ENCODE measurements at regions not wholly inside any gene's neighbourhood (a gene's known extent, or its start where the extent isn't known, plus 50 kb on each side); places are given as distances from the start of the nearest gene placed in this dataset.
A peak's percentile ranks its signal among the peaks of the same experiment; 100 is the strongest.

GRCh38 chr2:10243926-10244270, 58.8 kb upstream of the HPCAL1 start:
- ChIA-PET POLR2A (no interaction called here), CTCF (no interaction called here)
- Histone ChIP-seq H3K27ac (ENCODE audit: low read depth, low read length) (no peak overlapping the region), H3K4me3 (ENCODE audit: low read length) (no peak overlapping the region), H3K27me3 (ENCODE audit: control insufficient read depth in 2 of 2, insufficient read depth in 2 of 2, low read length in 2 of 2) (no peaks in the 10 kb centered on the region), H3K4me1 (ENCODE audit: control insufficient read depth in 2 of 2, insufficient read depth in 2 of 2, low read length in 2 of 2) (no peaks in the 10 kb centered on the region), H3K9me3 (ENCODE audit: control insufficient read depth in 2 of 3, low read length in 3 of 3) (no peaks in the 10 kb centered on the region), H3K36me3 (ENCODE audit: control insufficient read depth in 2 of 3, insufficient read depth in 3 of 3, low read length in 3 of 3) (no peaks in the 10 kb centered on the region)
- ATAC-seq: no peak
- H3K27me3 Mint-ChIP-seq: peaks cover 0 to 4% (median 0%) of the 10 kb centered on the region in 5 donors
- no peak for DNase-seq
- peaks cover 0 to 2% (median 0%) of the 10 kb centered on the region in 7 donors for H3K4me1 Mint-ChIP-seq
- H3K27ac Mint-ChIP-seq: no peak overlapping the region
- intact Hi-C loops (cut with micrococcal nuclease): no loop called here
- peaks cover 0 to 3% (median 0%) of the 10 kb centered on the region in 11 donors for H3K9me3 Mint-ChIP-seq
- H3K4me3 Mint-ChIP-seq: peak overlapping the region in 1 of 10 donors; percentile 58
- no peaks in the 10 kb centered on the region for H3K36me3 Mint-ChIP-seq

DNA sequence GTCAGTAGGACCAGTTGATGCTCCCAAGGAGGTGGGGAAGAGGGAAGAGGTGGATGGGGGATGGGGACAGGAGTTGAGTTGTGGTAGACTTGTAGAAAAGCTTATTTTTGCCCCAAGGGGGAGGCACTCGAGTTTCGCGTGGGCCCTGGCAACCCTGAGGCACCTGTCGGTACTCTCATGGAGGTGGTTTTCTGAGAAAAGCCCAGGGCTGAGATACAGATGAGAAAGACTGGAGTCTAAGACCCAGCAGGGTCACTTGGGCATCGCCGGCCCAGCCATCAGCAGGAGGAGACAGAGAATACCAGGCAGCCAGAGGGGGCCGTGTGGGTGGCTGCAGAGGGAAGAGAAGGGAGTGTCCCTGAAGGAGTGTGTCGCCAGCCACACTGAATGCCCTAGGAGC, 57.7 kb upstream of the HPCAL1 start:
- ChIA-PET CTCF (no interaction called here), POLR2A (no interaction called here)
- H3K9me3 ChIP-seq (ENCODE audit: control insufficient read depth in 2 of 3, low read length in 3 of 3): no peaks in the 10 kb centered on the region
- DNase-seq (no peak), ATAC-seq (no peak)
- H3K36me3 ChIP-seq (ENCODE audit: control insufficient read depth in 2 of 3, insufficient read depth in 3 of 3, low read length in 3 of 3): no peaks in the 10 kb centered on the region
- Mint-ChIP-seq H3K4me1 (peaks cover 0 to 2% (median 0%) of the 10 kb centered on the region in 7 donors), H3K36me3 (peaks cover 0 to 2% (median 0%) of the 10 kb centered on the region in 5 donors), H3K4me3 (no peak overlapping the region), H3K27ac (no peak overlapping the region), H3K27me3 (peaks cover 0 to 10% (median 0%) of the 10 kb centered on the region in 5 donors), H3K9me3 (peaks cover 0 to 15% (median 4%) of the 10 kb centered on the region in 11 donors)
- intact Hi-C loops (cut with micrococcal nuclease): no loop called here
- H3K27ac ChIP-seq (ENCODE audit: low read depth, low read length): no peak overlapping the region
- H3K4me1 ChIP-seq (ENCODE audit: control insufficient read depth in 2 of 2, insufficient read depth in 2 of 2, low read length in 2 of 2): no peaks in the 10 kb centered on the region
- no peak overlapping the region for H3K4me3 ChIP-seq (ENCODE audit: low read length)
- no peaks in the 10 kb centered on the region for H3K27me3 ChIP-seq (ENCODE audit: control insufficient read depth in 2 of 2, insufficient read depth in 2 of 2, low read length in 2 of 2)

- ChIA-PET POLR2A (no interaction called here), CTCF (no interaction called here)
- Histone ChIP-seq H3K4me3 (ENCODE audit: low read length) (no peak overlapping the region), H3K27ac (ENCODE audit: low read depth, low read length) (no peak overlapping the region), H3K27me3 (ENCODE audit: control insufficient read depth in 2 of 2, insufficient read depth in 2 of 2, low read length in 2 of 2) (no peaks in the 10 kb centered on the region), H3K36me3 (ENCODE audit: control insufficient read depth in 2 of 3, insufficient read depth in 3 of 3, low read length in 3 of 3) (no peaks in the 10 kb centered on the region), H3K9me3 (ENCODE audit: control insufficient read depth in 2 of 3, low read length in 3 of 3) (peaks cover 0 to 5% (median 0%) of the 10 kb centered on the region in 3 experiments), H3K4me1 (ENCODE audit: control insufficient read depth in 2 of 2, insufficient read depth in 2 of 2, low read length in 2 of 2) (no peaks in the 10 kb centered on the region)
- Mint-ChIP-seq H3K4me3 (no peak overlapping the region), H3K4me1 (peaks cover 0 to 2% (median 0%) of the 10 kb centered on the region in 7 donors), H3K36me3 (peaks cover 0 to 9% (median 3%) of the 10 kb centered on the region in 5 donors), H3K27ac (no peak overlapping the region), H3K27me3 (peaks cover 0 to 15% (median 0%) of the 10 kb centered on the region in 5 donors), H3K9me3 (peaks cover 2 to 21% (median 10%) of the 10 kb centered on the region in 11 donors)
- no peak for DNase-seq
- ATAC-seq: no peak
- intact Hi-C loops (cut with micrococcal nuclease): no loop called here
Observed at GRCh38 chr2:10245661-10246060, 57.0 kb upstream of the HPCAL1 start.

GRCh38 chr2:10246370-10246769, 56.3 kb upstream of the HPCAL1 start:
- POLR2A ChIA-PET: no interaction called here
- no peaks in the 10 kb centered on the region for H3K36me3 ChIP-seq (ENCODE audit: control insufficient read depth in 2 of 3, insufficient read depth in 3 of 3, low read length in 3 of 3)
- no peak for DNase-seq
- peaks cover 2 to 26% (median 11%) of the 10 kb centered on the region in 11 donors for H3K9me3 Mint-ChIP-seq
- intact Hi-C loops (cut with micrococcal nuclease): no loop called here
- ATAC-seq: no peak
- peaks cover 0 to 6% (median 0%) of the 10 kb centered on the region in 3 experiments for H3K9me3 ChIP-seq (ENCODE audit: control insufficient read depth in 2 of 3, low read length in 3 of 3)
- H3K4me1 ChIP-seq (ENCODE audit: control insufficient read depth in 2 of 2, insufficient read depth in 2 of 2, low read length in 2 of 2): no peaks in the 10 kb centered on the region
- H3K27ac ChIP-seq (ENCODE audit: low read depth, low read length): no peak overlapping the region
- peaks cover 0 to 10% (median 4%) of the 10 kb centered on the region in 5 donors for H3K36me3 Mint-ChIP-seq
- H3K27ac Mint-ChIP-seq: no peak overlapping the region
- no peak overlapping the region for H3K4me3 ChIP-seq (ENCODE audit: low read length)
- H3K4me1 Mint-ChIP-seq: peaks cover 0 to 2% (median 0%) of the 10 kb centered on the region in 7 donors
- H3K4me3 Mint-ChIP-seq: no peak overlapping the region
- no peaks in the 10 kb centered on the region for H3K27me3 ChIP-seq (ENCODE audit: control insufficient read depth in 2 of 2, insufficient read depth in 2 of 2, low read length in 2 of 2)
- CTCF ChIA-PET: no interaction called here
- peaks cover 0 to 20% (median 0%) of the 10 kb centered on the region in 5 donors for H3K27me3 Mint-ChIP-seq

DNA sequence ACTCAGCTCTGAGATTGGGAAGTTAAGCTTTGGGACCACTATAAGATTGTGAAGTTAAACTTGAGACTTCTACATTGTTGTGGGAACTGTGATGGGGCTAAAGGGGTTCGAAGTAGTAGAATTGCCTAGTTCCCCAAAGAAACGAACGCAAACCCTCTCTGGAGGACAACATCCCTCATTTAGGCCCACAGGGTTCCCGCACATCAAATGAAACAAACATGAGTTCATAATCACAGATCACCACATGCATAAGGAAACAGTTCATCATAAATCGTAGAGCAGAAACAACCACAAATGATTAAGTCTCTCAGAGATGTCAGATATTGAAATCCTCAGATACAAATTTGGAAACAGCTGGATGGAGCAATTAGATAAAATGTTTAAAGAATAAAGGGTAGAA, 55.9 kb upstream of the HPCAL1 start:
- Histone ChIP-seq H3K9me3 (ENCODE audit: control insufficient read depth in 2 of 3, low read length in 3 of 3) (peaks cover 0 to 6% (median 0%) of the 10 kb centered on the region in 3 experiments), H3K4me3 (ENCODE audit: low read length) (no peak overlapping the region), H3K4me1 (ENCODE audit: control insufficient read depth in 2 of 2, insufficient read depth in 2 of 2, low read length in 2 of 2) (no peaks in the 10 kb centered on the region), H3K27ac (ENCODE audit: low read depth, low read length) (no peak overlapping the region), H3K27me3 (ENCODE audit: control insufficient read depth in 2 of 2, insufficient read depth in 2 of 2, low read length in 2 of 2) (no peaks in the 10 kb centered on the region), H3K36me3 (ENCODE audit: control insufficient read depth in 2 of 3, insufficient read depth in 3 of 3, low read length in 3 of 3) (no peaks in the 10 kb centered on the region)
- Mint-ChIP-seq H3K9me3 (peaks cover 2 to 31% (median 11%) of the 10 kb centered on the region in 11 donors), H3K4me3 (no peak overlapping the region), H3K4me1 (no peaks in the 10 kb centered on the region), H3K36me3 (peaks cover 0 to 10% (median 7%) of the 10 kb centered on the region in 5 donors), H3K27ac (no peak overlapping the region), H3K27me3 (peaks cover 0 to 22% (median 0%) of the 10 kb centered on the region in 5 donors)
- no peak for DNase-seq
- ChIA-PET POLR2A (no interaction called here), CTCF (no interaction called here)
- ATAC-seq: no peak
- intact Hi-C loops (cut with micrococcal nuclease): no loop called here

DNA sequence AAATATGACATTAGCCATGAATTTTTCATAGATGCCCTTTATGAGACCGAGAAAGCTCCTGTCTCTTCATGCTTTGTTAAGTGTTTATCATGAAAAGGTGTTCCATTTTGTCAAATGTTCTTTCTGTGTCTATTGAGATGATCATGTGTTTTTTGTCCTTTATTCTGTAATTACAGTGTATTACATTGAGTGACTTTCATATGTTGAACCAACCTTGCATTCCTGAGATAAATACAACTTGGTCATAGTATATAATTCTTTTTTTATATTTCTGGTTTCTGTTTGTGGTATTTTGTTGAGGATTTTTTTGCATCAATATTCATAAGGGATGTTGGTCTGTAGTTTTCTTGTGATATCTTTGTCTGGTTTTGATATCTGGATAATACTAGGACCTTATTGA, 52.9 kb upstream of the HPCAL1 start:
- CTCF ChIA-PET: no interaction called here
- Histone ChIP-seq H3K27me3 (ENCODE audit: control insufficient read depth in 2 of 2, insufficient read depth in 2 of 2, low read length in 2 of 2) (no peaks in the 10 kb centered on the region), H3K36me3 (ENCODE audit: control insufficient read depth in 2 of 3, insufficient read depth in 3 of 3, low read length in 3 of 3) (no peaks in the 10 kb centered on the region), H3K4me3 (ENCODE audit: low read length) (no peak overlapping the region), H3K9me3 (ENCODE audit: control insufficient read depth in 2 of 3, low read length in 3 of 3) (peaks cover 0 to 6% (median 0%) of the 10 kb centered on the region in 3 experiments), H3K27ac (ENCODE audit: low read depth, low read length) (no peak overlapping the region), H3K4me1 (ENCODE audit: control insufficient read depth in 2 of 2, insufficient read depth in 2 of 2, low read length in 2 of 2) (no peaks in the 10 kb centered on the region)
- POLR2A ChIA-PET: no interaction called here
- Mint-ChIP-seq H3K4me1 (peaks cover 0 to 3% (median 0%) of the 10 kb centered on the region in 7 donors), H3K4me3 (no peak overlapping the region), H3K27ac (no peak overlapping the region), H3K9me3 (peaks cover 2 to 34% (median 11%) of the 10 kb centered on the region in 11 donors), H3K36me3 (peaks cover 0 to 13% (median 7%) of the 10 kb centered on the region in 5 donors), H3K27me3 (peaks cover 0 to 32% (median 0%) of the 10 kb centered on the region in 5 donors)
- ATAC-seq: no peak
- no peak for DNase-seq
- intact Hi-C loops (cut with micrococcal nuclease): no loop called here

GRCh38 chr2:10252224-10252623, 50.5 kb upstream of the HPCAL1 start:
- DNase-seq (no peak), ATAC-seq (no peak)
- intact Hi-C loops (cut with micrococcal nuclease): no loop called here
- Mint-ChIP-seq H3K4me1 (peaks cover 0 to 6% (median 0%) of the 10 kb centered on the region in 7 donors), H3K27ac (no peak overlapping the region), H3K36me3 (peaks cover 0 to 13% (median 7%) of the 10 kb centered on the region in 5 donors), H3K4me3 (no peak overlapping the region), H3K9me3 (peaks cover 2 to 34% (median 11%) of the 10 kb centered on the region in 11 donors), H3K27me3 (peaks cover 0 to 32% (median 0%) of the 10 kb centered on the region in 5 donors)
- H3K4me3 ChIP-seq (ENCODE audit: low read length): no peak overlapping the region
- CTCF ChIA-PET: no interaction called here
- peaks cover 0 to 6% (median 0%) of the 10 kb centered on the region in 3 experiments for H3K9me3 ChIP-seq (ENCODE audit: control insufficient read depth in 2 of 3, low read length in 3 of 3)
- H3K27me3 ChIP-seq (ENCODE audit: control insufficient read depth in 2 of 2, insufficient read depth in 2 of 2, low read length in 2 of 2): no peaks in the 10 kb centered on the region
- H3K4me1 ChIP-seq (ENCODE audit: control insufficient read depth in 2 of 2, insufficient read depth in 2 of 2, low read length in 2 of 2): no peaks in the 10 kb centered on the region
- no peaks in the 10 kb centered on the region for H3K36me3 ChIP-seq (ENCODE audit: control insufficient read depth in 2 of 3, insufficient read depth in 3 of 3, low read length in 3 of 3)
- H3K27ac ChIP-seq (ENCODE audit: low read depth, low read length): no peak overlapping the region
- POLR2A ChIA-PET: no interaction called here

All from naive thymus-derived CD4-positive, alpha-beta T cell (primary cell).